Neural progenitor cell (in vitro differentiated cells): ENCODE measurements at regions not wholly inside any gene's neighbourhood (a gene's known extent, or its start where the extent isn't known, plus 50 kb on each side); places are given as distances from the start of the nearest gene placed in this dataset.

Experiments used
- DNase-seq: peaks from one replicate; pipeline ENCODE4 v3.0.0-alpha.2; 2016; ENCODE audit warnings: low spot score
- H2AFZ ChIP-seq: fragments of 200-600 bp; sonication (generic); replicated peaks from 2 replicates; pipeline ENCODE4 v1.6.1; 2016; ENCODE audit warnings: antibody characterized with exemption
- H3F3A ChIP-seq: fragments of 200-600 bp; sonication (generic); 2 replicates; pipeline ENCODE4 v1.6.1; 2016; ENCODE audit warnings: antibody characterized with exemption, low read depth
- H3K27ac ChIP-seq: fragments of 200-600 bp; sonication (generic); 2 replicates; pipeline ENCODE4 v1.5.1; 2016; ENCODE audit warnings: mild to moderate bottlenecking
- H3K27me3 ChIP-seq: fragments of 200-600 bp; sonication (generic); 2 replicates; pipeline ENCODE4 v1.6.1; 2016; ENCODE audit warnings: mild to moderate bottlenecking, moderate library complexity
- H3K36me3 ChIP-seq: fragments of 200-600 bp; sonication (generic); 2 replicates; pipeline ENCODE4 v1.5.1; 2016
- H3K4me1 ChIP-seq: fragments of 200-600 bp; sonication (generic); 2 replicates; pipeline ENCODE4 v1.6.1; 2016; ENCODE audit warnings: mixed run types
- H3K4me2 ChIP-seq: fragments of 200-600 bp; sonication (generic); 2 replicates; pipeline ENCODE4 v1.6.1; 2016
- H3K4me3 ChIP-seq: fragments of 200-600 bp; sonication (generic); 2 replicates; pipeline ENCODE4 v1.5.1; 2016
- H3K79me2 ChIP-seq: fragments of 200-600 bp; sonication (generic); 2 replicates; pipeline ENCODE4 v1.6.1; 2016; ENCODE audit warnings: low read depth
- H3K9ac ChIP-seq: fragments of 200-600 bp; sonication (generic); 2 replicates; pipeline ENCODE4 v1.6.1; 2016
- H3K9me3 ChIP-seq: fragments of 200-600 bp; sonication (generic); 2 replicates; pipeline ENCODE4 v1.5.1; 2016; ENCODE audit warnings: low read depth
- H4K20me1 ChIP-seq: fragments of 200-600 bp; sonication (generic); 2 replicates; pipeline ENCODE4 v1.6.1; 2016; ENCODE audit warnings: low read depth
- H3K27ac Mint-ChIP-seq: 3 replicates; pipeline ENCODE4 v1.8.0; 2021; ENCODE audit warnings: mixed read lengths
- H3K27me3 Mint-ChIP-seq: 2 replicates; pipeline ENCODE4 v1.8.0; 2022; ENCODE audit warnings: low read depth, mild to moderate bottlenecking, inconsistent platforms, moderate library complexity, mixed read lengths; ENCODE audit not compliant: insufficient read depth
- H3K36me3 Mint-ChIP-seq: 3 replicates; pipeline ENCODE4 v1.8.0; 2021; ENCODE audit warnings: mixed read lengths
- H3K4me1 Mint-ChIP-seq: 3 replicates; pipeline ENCODE4 v1.8.0; 2021; ENCODE audit warnings: mixed read lengths
- H3K4me3 Mint-ChIP-seq: 3 replicates; pipeline ENCODE4 v1.8.0; 2021; ENCODE audit warnings: mild to moderate bottlenecking, moderate library complexity, mixed read lengths
- H3K9me3 Mint-ChIP-seq: 3 replicates; pipeline ENCODE4 v1.8.0; 2020; ENCODE audit warnings: mixed read lengths
- CTCF ChIP-seq: fragments of 200-600 bp; sonication (generic); IDR thresholded peaks from 2 replicates; pipeline ENCODE4 v1.5.1; 2017; ENCODE audit warnings: antibody characterized with exemption, mild to moderate bottlenecking
- EZH2 ChIP-seq: fragments of 200-600 bp; sonication (generic); IDR thresholded peaks from 2 replicates; pipeline ENCODE4 v1.6.1; 2017; ENCODE audit warnings: antibody characterized with exemption, mild to moderate bottlenecking, moderate library complexity
- EZH2phosphoT487 ChIP-seq: fragments of 200-600 bp; sonication (generic); IDR thresholded peaks from 2 replicates; pipeline ENCODE4 v1.6.1; 2017; ENCODE audit warnings: antibody characterized with exemption

GRCh38 chr6:81246200-81246599 lies 506.3 kb downstream of the TENT5A start:
- no peak overlapping the region for H3K9ac ChIP-seq
- H3K27ac Mint-ChIP-seq = no peak overlapping the region
- H3K4me1 ChIP-seq = no peaks in the 10 kb centered on the region
- no peak overlapping the region for H2AFZ ChIP-seq
- H3K4me1 Mint-ChIP-seq = no peaks in the 10 kb centered on the region
- no peaks in the 10 kb centered on the region for H3K27me3 Mint-ChIP-seq
- TF ChIP-seq CTCF (no peak), EZH2 (no peak), EZH2phosphoT487 (no peak)
- no peaks in the 10 kb centered on the region for H3K9me3 ChIP-seq
- peaks cover 3% of the 10 kb centered on the region for H3K9me3 Mint-ChIP-seq
- no peaks in the 10 kb centered on the region for H3F3A ChIP-seq
- H3K79me2 ChIP-seq = no peaks in the 10 kb centered on the region
- no peaks in the 10 kb centered on the region for H3K36me3 ChIP-seq
- no peak overlapping the region for H3K4me3 Mint-ChIP-seq
- H3K27me3 ChIP-seq = no peaks in the 10 kb centered on the region
- no peak overlapping the region for H3K4me2 ChIP-seq
- no peak for DNase-seq
- no peak overlapping the region for H3K27ac ChIP-seq
- H3K4me3 ChIP-seq = no peak overlapping the region
- H3K36me3 Mint-ChIP-seq = no peaks in the 10 kb centered on the region
- no peaks in the 10 kb centered on the region for H4K20me1 ChIP-seq

- Histone ChIP-seq H3K4me2 (no peak overlapping the region), H3K9ac (no peak overlapping the region), H3K4me1 (no peaks in the 10 kb centered on the region), H3K27ac (no peak overlapping the region), H3K27me3 (no peaks in the 10 kb centered on the region), H3K4me3 (no peak overlapping the region), H3K79me2 (no peaks in the 10 kb centered on the region), H4K20me1 (no peaks in the 10 kb centered on the region), H3K36me3 (no peaks in the 10 kb centered on the region), H3K9me3 (no peaks in the 10 kb centered on the region), H2AFZ (no peak overlapping the region), H3F3A (no peaks in the 10 kb centered on the region)
- H3K4me1 Mint-ChIP-seq = no peaks in the 10 kb centered on the region
- DNase-seq = no peak
- H3K4me3 Mint-ChIP-seq = no peak overlapping the region
- H3K27me3 Mint-ChIP-seq = no peaks in the 10 kb centered on the region
- TF ChIP-seq EZH2 = no peak
- no peak for TF ChIP-seq CTCF
- TF ChIP-seq EZH2phosphoT487 = no peak
- peaks cover 3% of the 10 kb centered on the region for H3K9me3 Mint-ChIP-seq
- no peaks in the 10 kb centered on the region for H3K36me3 Mint-ChIP-seq
- no peak overlapping the region for H3K27ac Mint-ChIP-seq
Observed at GRCh38 chr6:81242624-81243023, 509.9 kb downstream of the TENT5A start.

GRCh38 chr6:81241126-81242041 lies 511.1 kb downstream of the TENT5A start:
- H3F3A ChIP-seq = no peaks in the 10 kb centered on the region
- DNase-seq = peak; percentile 43
- H2AFZ ChIP-seq = no peak overlapping the region
- H4K20me1 ChIP-seq = no peaks in the 10 kb centered on the region
- H3K36me3 ChIP-seq = no peaks in the 10 kb centered on the region
- Mint-ChIP-seq H3K4me1 (no peaks in the 10 kb centered on the region), H3K27me3 (no peaks in the 10 kb centered on the region), H3K9me3 (peaks cover 3% of the 10 kb centered on the region), H3K4me3 (no peak overlapping the region), H3K36me3 (no peaks in the 10 kb centered on the region), H3K27ac (no peak overlapping the region)
- no peak overlapping the region for H3K4me2 ChIP-seq
- no peaks in the 10 kb centered on the region for H3K4me1 ChIP-seq
- no peak overlapping the region for H3K9ac ChIP-seq
- no peaks in the 10 kb centered on the region for H3K79me2 ChIP-seq
- no peaks in the 10 kb centered on the region for H3K27me3 ChIP-seq
- H3K9me3 ChIP-seq = no peaks in the 10 kb centered on the region
- H3K4me3 ChIP-seq = no peak overlapping the region
- no peak overlapping the region for H3K27ac ChIP-seq
- TF ChIP-seq CTCF (peak; percentile 70), EZH2phosphoT487 (no peak)
